ENCODE measurements at regions not wholly inside any gene's neighbourhood (a gene's known extent, or its start where the extent isn't known, plus 50 kb on each side); places are given as distances from the start of the nearest gene placed in this dataset.

- no peak for TF ChIP-seq JUND (IDR thresholded peaks at IDR 0.05; ENCODE audit: low read depth)
- in situ Hi-C loops (cut with HindIII; ENCODE audit: low pct_unique_long_range_greater_than_20kb, low sequenced_read_pairs): no loop called here
Measured at GRCh38 chr2:10231551-10232085, 71.1 kb upstream of the HPCAL1 start.

GRCh38 chr2:10232096-10232815 is 70.4 kb upstream of the HPCAL1 start:
- DNase-seq (ENCODE audit: low read depth in 1 of 2, low spot score in 1 of 2): no peak
- TF ChIP-seq JUND (IDR thresholded peaks at IDR 0.05; ENCODE audit: low read depth): no peak
- in situ Hi-C loops (cut with HindIII; ENCODE audit: low pct_unique_long_range_greater_than_20kb, low sequenced_read_pairs): no loop called here

More at GRCh38 chr2:10231551-10232085, 71.1 kb upstream of the HPCAL1 start:
- no peak for DNase-seq (ENCODE audit: low read depth in 1 of 2, low spot score in 1 of 2)

GRCh38 chr2:10233131-10234012 is 69.3 kb upstream of the HPCAL1 start:
- no peak for DNase-seq (ENCODE audit: low read depth in 1 of 2, low spot score in 1 of 2)
- in situ Hi-C loops (cut with HindIII; ENCODE audit: low pct_unique_long_range_greater_than_20kb, low sequenced_read_pairs): no loop called here
- TF ChIP-seq JUND (IDR thresholded peaks at IDR 0.05; ENCODE audit: low read depth): no peak

GRCh38 chr2:10234013-10234306 is 68.7 kb upstream of the HPCAL1 start:
- DNase-seq (ENCODE audit: low read depth in 1 of 2, low spot score in 1 of 2): no peak
- in situ Hi-C loops (cut with HindIII; ENCODE audit: low pct_unique_long_range_greater_than_20kb, low sequenced_read_pairs): no loop called here
- TF ChIP-seq JUND (IDR thresholded peaks at IDR 0.05; ENCODE audit: low read depth): no peak

- in situ Hi-C loops (cut with HindIII; ENCODE audit: low pct_unique_long_range_greater_than_20kb, low sequenced_read_pairs): no loop called here
- DNase-seq (ENCODE audit: low read depth in 1 of 2, low spot score in 1 of 2): no peak
- TF ChIP-seq JUND (IDR thresholded peaks at IDR 0.05; ENCODE audit: low read depth): no peak
Measured at GRCh38 chr2:10234409-10235094, 68.2 kb upstream of the HPCAL1 start.

DNA sequence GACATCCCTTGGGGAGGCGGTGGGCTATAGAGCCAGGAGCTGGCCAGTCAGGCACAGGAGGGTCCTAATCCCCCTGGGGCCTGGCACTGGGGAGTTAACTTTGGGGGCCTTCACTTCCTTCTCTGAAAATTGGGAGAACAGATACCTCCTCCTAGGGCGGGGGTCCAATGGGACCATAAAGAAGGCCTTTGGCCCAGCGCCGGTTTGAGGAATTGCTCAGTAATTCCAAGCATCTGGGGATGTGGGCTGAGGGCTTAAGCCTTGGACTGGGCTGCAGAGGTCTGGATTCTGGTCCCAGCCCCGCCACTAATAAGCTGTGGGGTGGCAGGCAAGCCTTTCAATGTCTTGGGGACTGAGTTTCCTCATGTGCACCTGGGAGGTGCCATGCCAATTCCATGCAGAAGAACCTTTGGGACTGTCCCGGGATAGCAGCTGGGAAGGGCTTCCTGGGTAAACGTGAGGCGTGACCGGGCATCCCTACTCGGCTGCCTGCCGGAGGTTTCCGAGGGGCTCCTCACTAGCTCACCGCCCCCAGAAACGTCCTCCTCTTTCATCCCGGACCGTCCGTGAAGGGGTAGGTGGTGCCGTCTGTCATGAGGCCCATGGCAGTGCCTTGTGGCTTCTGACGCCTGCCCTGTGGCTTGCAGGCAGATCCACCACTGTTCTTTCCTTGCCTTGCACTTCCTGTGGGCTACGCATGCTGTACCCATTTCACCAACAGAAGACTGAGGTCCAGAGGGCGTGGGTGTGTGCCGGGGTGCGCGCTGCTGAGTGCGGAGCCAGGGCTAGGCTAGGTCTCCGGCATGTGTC is 67.4 kb upstream of the HPCAL1 start:
- DNase-seq (ENCODE audit: low read depth in 1 of 2, low spot score in 1 of 2): no peak
- no peak for TF ChIP-seq JUND (IDR thresholded peaks at IDR 0.05; ENCODE audit: low read depth)
- in situ Hi-C loops (cut with HindIII; ENCODE audit: low pct_unique_long_range_greater_than_20kb, low sequenced_read_pairs): no loop called here

DNA sequence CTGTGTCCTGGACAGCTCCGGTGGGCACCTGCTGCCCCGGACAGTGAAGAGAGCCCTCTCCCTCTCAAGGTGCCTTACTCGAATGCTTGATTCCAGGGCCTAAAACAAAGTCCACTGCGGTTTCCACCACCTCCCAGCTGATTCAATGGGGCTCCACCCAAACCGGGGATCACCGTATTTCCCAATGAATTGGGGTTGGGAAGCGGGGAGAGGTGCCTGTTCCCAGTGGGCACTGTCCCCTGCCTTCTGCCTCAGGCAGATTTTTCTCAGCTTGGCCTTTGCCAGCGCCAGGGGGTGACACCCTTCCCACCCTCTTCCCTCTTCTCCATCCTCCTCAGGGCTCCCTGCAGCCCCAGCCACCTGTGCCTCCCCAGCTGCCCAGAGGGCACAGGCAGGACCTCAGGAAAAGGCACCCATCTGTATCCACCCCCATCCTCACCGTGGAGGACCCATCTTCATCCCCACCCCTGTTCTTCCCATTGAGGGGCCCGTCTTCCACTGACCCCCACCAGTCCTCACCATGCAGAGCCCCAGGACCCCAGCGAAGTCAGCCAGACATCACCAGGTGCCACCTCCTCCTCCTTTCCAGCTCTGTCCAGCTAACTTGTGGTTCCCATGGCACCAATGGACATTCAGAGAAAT is 66.7 kb upstream of the HPCAL1 start:
- TF ChIP-seq JUND (IDR thresholded peaks at IDR 0.05; ENCODE audit: low read depth): no peak
- no peak for DNase-seq (ENCODE audit: low read depth in 1 of 2, low spot score in 1 of 2)
- in situ Hi-C loops (cut with HindIII; ENCODE audit: low pct_unique_long_range_greater_than_20kb, low sequenced_read_pairs): no loop called here

- DNase-seq (ENCODE audit: low read depth in 1 of 2, low spot score in 1 of 2): no peak
- in situ Hi-C loops (cut with HindIII; ENCODE audit: low pct_unique_long_range_greater_than_20kb, low sequenced_read_pairs): no loop called here
- TF ChIP-seq JUND (IDR thresholded peaks at IDR 0.05; ENCODE audit: low read depth): no peak
Measured at GRCh38 chr2:10236571-10237391, 65.9 kb upstream of the HPCAL1 start.

- TF ChIP-seq JUND (IDR thresholded peaks at IDR 0.05; ENCODE audit: low read depth): no peak
- in situ Hi-C loops (cut with HindIII; ENCODE audit: low pct_unique_long_range_greater_than_20kb, low sequenced_read_pairs): no loop called here
- no peak for DNase-seq (ENCODE audit: low read depth in 1 of 2, low spot score in 1 of 2)
Measured at GRCh38 chr2:10237392-10238321, 65.0 kb upstream of the HPCAL1 start.

DNA sequence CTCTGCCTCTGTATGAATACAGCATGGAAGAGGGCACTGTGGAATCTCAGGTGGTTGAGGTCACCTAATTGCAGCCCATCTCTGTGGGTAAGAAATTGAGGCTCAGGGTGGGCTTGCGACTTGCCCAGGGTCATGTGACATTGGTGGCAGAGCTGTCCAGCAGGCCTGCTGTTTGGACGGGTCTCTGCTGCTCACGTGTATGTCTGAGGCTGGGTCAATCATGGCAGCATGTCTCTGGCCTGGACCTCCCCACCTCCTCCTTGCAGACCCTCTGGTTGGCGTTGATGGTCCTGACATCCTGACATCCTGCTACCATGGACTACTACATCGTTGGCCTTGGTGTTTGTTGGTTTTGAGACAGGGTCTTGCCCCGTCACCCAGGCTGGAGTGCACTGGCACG is 64.3 kb upstream of the HPCAL1 start:
- in situ Hi-C loops (cut with HindIII; ENCODE audit: low pct_unique_long_range_greater_than_20kb, low sequenced_read_pairs): no loop called here
- no peak for DNase-seq (ENCODE audit: low read depth in 1 of 2, low spot score in 1 of 2)
- TF ChIP-seq JUND (IDR thresholded peaks at IDR 0.05; ENCODE audit: low read depth): no peak
